Stimulated activated CD8-positive, alpha-beta memory T cell treated with anti-CD3 and anti-CD28 coated beads, Interleukin-12 subunit alpha, Interleukin-12 subunit beta, amount 100 ng/mL, for 24 hours (primary cell): ENCODE measurements at regions not wholly inside any gene's neighbourhood (a gene's known extent, or its start where the extent isn't known, plus 50 kb on each side); places are given as distances from the start of the nearest gene placed in this dataset.
"Not testable (repeated sequence)": the region's sequence is repeated elsewhere in the genome, so short reads cannot be mapped to it uniquely, and the experiment has no call there.

ENCODE experiments used
- DNase-seq: peaks from one replicate; pipeline ENCODE4 v3.0.0-alpha.2; 2020; ENCODE audit errors: extremely low read depth

DNA sequence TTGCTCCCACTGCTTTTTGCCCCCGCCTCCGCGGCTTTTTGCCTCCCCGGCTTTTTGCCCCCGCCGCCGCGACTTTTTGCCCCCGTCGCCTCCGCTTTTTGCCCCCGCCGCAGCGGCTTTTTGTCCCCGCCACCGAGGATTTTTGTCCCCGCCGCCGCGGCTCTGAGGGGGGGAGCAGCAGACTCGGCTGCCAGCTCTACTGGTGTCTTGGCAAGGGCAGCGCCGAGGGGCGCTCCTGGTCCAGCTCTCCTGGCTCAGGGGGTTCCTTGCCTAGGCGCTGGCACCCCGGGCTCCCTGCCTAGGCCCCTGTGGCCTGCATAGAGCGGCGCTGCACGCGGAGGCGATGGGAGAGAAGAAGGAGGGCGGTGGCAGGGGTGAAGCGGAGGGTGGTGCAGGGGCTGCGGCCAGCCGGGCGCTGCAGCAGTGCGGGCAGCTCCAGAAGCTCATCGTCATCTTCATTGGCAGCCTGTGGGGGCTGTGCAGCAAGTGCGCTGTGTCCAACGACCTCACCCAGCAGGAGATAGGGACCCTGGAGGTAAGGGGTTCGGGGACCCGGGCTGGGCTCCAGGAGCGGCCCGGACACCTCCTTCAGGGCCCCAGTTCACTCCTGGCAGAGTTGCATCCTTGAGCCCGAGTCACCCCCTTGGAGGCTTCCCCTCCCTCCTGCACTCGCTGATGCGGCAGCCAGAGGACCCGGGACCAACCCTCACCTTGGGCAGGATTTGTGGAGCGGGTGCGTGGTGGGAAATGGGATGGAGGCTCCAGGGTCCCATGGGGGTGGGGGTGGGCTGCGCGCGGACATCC is 642.4 kb downstream of the GOLGA6L6 start:
- DNase-seq = no peak

DNA sequence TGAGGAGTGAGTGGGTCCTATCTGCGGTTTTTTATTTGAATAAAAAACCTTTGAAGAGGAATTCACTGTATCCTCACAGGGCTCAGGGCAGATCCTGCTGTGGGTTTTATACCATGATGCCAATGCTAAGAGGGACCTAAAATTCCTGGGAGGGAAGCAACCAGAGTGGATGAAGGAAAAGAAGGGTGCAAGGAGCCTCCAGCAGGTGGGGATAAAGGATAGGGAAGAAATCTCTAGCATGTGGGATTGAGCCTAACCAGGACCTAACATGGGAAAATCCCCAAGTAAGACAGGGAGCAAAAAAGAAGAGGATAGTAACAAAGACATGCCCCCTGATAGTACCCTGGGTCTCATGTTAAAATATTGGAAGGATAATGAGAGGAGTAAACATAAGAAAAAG is 652.8 kb downstream of the GOLGA6L6 start:
- not testable (repeated sequence) for DNase-seq

DNA sequence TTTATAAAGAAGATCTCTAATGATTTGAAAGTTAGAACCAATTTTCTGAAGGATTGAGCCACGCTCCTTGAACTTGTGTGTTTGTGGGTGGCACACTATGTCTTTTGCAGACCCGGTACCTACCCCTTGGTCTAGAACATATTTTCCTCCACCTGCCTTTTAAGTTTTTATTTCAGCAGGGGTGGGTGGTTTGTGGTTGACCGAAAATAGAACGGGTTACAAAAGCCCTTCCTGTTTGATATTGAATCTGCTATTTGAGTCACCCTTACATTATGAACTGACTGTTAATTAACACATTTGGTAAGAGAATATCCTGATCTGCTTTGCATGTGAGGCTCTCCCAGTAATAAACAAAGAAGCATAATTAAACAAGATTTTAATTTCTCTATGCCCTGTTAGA is 697.5 kb downstream of the GOLGA6L6 start:
- DNase-seq = not testable (repeated sequence)
